ENCODE measurements at regions not wholly inside any gene's neighbourhood (a gene's known extent, or its start where the extent isn't known, plus 50 kb on each side); places are given as distances from the start of the nearest gene placed in this dataset.

DNA sequence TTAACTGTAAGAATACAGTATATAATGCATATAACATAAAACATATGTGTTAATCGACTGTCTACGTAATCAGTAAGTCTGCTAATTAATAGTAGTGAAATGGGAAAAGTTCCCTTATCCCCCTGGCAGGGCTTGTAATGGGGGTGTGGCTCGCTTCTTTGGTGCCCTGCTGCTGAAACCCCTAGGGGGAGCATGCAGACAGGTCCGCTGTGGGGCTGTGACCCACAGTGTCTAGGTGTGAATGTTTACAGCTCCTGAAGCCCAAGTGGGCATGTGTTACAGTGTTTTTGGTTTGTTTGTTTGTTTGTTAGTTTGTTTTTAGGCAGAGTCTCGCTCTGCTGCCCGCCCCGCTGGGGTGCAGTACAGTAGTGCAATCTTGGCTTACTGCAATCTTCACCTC lies 495.7 kb downstream of the SHISA9 start:
- DNase-seq = no peak

DNA sequence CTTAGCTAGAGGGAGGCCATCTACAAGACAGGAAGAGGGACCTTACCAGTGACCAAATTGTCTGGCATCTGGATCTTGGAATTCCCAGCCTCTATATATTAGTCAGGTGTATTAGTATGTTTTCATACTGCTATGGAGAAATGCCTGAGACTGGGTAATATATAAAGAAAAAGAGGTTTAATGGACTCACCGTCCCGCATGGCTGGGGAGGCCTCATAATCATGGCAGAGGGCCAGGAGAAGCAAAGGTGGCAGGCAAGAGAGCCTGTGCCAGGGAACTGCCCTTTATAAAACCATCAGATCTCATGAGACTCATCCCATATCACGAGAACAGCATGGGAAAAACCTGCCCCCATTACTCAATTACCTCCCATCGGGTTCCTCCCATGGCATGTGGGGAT lies 500.2 kb downstream of the SHISA9 start:
- no peak for DNase-seq

DNA sequence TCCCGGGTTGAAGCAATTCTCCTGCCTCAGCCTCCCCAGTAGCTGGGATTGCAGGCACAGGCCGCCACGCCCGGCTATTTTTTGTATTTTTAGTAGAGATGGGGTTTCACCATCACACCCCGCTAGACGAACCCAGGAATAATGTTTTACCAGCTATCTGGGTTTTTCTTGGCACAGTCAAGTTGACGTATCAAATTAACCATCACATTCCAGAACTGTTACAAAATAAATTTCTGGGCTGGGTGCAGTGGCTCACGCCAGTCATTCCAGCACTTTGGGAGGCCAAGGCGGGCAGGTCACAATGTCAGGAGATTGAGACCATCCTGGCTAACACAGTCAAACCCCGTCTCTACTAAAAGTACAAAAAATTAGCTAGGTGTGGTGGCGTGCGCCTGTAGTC lies 501.2 kb downstream of the SHISA9 start:
- DNase-seq = no peak

DNA sequence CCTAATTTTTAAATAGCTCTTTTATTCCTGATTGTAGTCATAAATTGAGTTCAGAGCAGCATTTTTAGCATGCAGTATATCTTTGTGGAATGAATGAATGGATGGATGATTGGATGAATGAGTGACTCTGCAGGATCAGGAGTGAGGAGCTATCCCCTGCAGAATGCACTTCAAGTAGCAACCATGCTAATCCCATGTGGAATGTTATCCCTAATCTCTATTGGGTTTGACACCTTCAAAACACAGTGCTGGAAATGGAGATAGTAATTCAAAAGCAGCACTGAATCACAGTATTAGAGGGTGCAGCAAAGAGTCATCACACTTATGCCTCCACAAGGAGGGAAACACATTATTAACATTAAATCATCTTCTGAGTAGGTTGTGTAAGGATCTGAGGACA lies 501.9 kb downstream of the SHISA9 start:
- DNase-seq = no peak

DNA sequence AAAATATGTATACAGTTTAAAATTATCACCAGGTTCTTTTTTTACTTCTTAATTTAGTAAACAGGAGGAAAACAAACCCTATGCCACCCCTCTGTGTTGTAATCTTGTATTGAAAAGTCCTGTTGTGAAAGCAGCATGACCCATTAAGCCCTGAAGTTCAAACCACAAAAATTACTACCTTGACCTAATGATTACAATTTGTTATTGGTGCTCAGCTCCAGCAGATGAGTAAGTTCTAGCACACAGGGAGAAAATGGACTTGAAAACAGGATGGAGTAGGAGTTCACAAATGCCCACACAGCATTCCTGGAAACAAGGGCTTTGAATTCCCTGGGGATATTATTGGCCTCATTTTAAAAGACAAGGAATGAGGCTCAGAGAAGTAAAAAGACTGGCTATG lies 505.8 kb upstream of the ERCC4 start:
- DNase-seq = no peak

DNA sequence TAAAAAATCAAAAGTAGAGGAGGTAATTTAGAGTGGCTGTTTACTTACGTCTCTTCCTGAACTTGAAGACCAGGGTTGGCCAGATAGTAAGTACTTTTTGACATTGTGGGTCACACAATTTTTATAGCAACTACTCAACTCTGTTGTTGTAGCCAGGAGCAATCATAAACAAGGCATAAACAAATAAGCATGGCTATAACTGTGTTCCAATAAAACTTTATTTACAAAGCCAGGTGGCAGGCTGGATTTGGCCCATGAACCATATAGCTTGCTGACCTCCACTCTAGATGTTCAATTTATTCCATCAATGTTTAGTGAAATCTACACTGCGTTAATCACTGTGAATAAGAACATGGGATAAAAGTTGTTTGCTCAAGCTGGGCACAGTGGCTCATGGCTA lies 500.4 kb upstream of the ERCC4 start:
- no peak for DNase-seq

DNA sequence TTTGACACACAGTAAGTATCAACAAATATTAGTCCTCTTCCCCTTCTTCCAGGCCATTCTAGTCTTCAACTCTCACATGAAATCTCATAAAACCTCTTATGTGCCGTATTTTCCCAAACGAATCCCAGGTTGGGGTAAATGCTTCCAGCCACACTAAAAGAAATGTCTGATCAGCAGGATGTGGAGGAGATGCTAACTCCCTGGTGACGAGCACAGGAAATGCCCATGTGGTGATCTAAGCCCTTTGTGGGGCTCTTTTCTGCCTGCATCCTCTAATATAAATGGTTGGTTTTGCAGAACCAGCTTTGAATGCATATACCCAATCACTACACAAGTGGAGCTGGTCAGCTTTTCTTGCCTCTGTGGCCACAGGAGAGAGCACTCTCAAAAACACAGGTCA lies 498.2 kb upstream of the ERCC4 start:
- no peak for DNase-seq

DNA sequence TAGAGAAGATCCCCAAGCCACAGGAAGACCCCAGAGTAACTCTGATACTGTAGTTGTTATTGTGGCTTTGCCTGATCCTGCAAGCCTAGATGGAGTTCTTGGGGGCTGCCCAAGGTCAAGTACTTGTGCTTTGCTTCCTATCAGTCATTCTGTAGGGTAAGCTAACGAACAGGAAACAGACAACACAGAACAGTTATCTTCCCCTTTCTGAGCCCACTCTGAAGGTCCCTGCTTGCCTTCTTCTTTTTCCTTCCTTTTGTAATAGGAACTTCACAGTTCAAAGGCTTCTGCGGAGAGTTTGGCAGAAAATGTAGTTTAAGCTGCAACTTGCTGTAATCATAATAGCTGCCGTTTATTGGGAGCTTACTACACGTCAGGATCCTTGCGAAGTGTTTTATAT lies 494.1 kb upstream of the ERCC4 start:
- no peak for DNase-seq

DNA sequence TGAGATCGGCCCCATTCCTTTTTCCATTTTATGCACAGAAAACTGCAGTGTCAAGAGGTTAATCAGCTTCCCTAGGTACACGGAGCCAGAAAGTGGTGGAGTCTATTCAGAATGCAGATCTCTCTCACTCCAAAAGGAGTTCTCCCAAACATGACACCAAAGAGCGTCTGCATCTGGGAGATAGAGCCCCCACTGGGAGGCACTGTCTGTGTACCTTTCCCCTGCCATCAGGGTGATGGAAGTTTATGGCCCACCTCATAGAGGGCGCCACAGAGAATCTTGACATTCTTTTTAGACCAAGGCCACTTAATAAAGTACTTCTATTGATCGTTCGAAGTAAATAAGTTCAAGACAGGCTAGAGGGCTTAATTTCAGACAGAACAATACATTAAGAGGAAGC lies 493.7 kb upstream of the ERCC4 start:
- DNase-seq = peak; percentile 7

DNA sequence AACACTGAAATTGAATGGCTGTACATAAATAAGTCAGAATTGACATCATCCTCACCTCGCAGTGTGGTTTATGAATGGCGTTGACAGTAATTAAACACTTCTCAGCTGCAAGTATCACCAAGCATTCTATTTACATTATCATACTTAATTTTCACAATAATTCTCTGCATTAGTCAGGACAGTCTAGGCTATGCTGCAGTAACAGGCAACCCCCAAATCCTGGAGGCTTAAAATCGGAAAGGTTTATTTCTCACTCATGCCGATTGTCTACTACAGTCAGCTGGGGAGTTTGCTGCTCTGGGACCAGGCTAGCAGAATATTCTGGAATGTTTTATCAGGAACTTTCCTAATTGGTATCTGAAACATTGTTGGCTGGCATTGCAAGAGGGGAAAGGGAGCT lies 493.2 kb upstream of the ERCC4 start:
- DNase-seq = no peak

DNA sequence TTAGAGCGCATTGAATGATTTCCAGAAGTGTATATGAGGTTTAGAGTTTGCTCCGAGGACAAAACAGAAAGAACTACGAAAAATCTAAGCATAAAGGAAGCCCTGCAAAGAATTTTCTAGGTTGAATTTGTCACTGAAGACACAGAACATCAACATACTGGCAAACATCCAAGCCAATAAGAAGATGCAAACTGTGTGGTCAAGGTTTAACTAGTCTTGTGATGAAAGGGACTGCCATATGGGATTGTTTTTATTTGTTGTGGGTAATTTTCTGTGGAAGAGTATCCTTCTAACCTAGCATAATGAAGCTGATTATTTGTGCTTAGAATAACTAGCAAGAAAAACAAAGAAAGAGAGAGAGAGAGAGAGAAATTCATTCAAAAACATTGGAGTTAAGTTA lies 492.0 kb upstream of the ERCC4 start:
- peak; percentile 6 for DNase-seq

DNA sequence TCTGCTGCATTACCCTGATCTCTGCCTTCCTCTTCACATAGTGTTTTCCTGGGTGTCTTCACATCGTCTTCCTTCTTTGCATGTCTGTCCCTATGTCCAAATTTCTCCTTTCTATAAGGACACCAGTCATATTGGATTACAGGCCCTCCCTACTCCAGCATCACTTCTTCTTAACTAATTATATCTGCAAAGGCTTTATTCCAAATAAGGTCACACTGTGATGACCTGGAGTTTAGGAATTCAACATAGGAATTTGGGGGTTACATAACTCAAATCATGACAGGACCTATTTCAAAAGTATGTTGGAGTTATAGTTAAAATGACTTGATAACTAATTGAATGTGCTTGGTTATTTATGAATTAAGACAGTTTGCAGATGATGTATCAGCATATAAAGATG lies 490.5 kb upstream of the ERCC4 start:
- no peak for DNase-seq

DNA sequence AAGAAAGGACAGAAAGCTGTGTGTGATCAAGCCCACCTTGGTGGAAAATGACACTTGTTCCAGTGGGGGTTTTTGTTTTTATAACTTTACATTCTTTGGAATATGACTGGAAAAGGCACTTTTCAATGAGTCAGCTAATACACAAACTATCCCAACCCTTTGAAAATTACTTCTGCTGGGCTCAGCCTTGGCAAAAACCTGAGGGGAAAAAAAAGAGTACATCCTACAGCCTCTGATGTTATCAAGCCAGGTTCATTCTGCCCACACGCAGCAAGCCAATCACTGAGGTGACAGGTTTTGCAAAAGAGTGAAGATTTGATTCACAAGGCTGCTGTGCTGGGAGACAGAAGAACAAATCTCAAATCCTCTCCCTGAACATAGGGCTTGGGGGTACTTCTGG lies 484.5 kb upstream of the ERCC4 start:
- no peak for DNase-seq

DNA sequence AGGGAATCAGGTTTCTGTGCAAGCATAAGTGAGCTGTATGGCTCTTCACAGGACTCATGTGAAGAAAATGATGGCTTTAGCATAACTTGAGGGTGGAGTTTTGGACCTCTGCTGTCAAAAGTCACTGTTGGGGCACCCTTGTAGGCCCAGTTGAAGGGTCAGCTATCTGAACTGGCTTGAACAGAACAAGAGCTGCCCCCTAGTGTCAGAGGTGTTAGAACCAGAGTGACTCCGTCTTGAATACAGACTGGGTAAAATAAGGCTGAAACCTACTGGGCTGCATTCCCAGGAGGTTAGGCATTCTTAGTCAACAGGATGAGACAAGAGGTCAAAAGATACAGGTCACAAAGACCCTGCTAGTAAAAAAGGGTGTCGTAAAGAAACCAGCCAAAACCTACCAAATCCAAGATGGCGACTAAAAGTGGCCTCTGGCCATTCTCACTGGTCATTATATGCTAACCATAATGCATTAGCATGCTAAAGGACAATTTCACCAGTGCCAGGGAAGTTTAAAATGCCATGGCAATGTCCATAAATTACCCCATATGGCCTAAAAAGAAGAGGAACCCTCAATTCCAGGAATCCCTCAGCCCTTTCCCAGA lies 484.0 kb upstream of the ERCC4 start:
- no peak for DNase-seq

DNA sequence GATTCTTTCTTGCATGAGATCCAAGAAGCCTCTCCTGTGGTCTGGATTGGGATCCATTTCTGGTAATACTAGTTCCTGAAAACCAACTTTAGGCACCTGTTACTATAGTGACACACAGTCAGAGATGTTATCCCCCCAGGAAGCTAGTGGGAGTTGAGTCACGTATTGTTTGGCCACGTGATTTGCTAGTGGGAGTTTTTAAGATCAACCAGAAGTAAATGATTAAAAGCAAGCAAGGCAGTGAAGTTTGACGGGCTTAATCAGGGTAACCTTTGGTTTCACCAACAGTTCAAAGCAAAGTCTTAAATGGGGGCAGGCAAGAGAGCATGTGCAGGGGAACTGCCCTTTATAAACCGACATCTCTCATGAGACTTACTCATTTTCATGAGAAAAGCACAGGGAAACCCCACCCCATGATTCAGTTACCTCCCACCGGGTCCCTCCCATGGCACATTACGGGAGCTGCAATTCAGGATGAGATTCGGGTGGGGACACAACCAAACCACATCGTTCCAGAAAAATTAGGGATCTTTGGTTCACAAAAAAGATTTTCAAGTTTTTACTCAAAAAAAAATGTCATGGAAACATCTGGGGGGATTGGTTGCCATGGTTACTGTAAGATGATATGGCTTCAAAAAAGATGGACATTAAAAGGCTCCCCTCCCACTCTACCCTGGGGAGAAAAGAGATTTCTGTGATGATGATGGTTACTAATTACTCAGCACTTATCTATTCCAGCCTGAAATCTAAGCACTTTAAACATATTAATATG lies 483.1 kb upstream of the ERCC4 start:
- no peak for DNase-seq

DNA sequence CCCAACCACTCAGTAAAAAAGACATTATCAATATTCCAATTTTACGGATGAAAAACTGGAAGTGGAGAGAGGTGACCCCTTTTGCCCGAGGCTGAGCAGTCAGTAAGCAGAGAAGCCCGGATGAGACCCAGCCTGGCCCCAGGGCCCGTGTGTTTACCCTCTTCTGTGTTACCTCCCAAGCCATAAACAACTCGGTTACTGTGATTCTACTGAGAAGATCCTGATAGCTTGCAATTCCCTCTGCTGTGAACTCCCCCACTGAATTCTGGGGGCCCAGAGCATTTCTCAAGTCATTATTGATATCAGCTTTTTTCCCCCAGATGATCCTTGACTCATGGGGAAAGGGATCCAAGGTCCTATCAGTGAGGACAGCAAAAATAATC lies 482.6 kb upstream of the ERCC4 start:
- no peak for DNase-seq

DNA sequence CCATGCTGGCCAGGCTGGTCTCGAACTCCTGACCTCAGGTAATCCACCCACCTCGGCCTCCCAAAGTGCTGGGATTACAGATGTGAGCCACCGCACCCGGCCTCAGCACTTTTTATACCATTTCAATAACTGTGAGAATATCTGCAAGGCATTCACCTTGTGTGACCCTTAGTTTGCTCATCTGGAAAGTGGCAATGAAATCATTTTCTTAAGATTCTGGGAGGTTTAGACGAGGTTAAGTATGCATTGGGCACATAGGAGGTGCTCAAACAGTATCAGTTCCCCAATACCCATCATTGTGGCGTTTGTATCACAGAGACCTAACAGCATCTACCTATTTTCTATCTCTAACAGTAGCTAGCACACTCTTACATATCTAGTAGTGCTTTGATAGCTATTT lies 481.9 kb upstream of the ERCC4 start:
- no peak for DNase-seq

DNA sequence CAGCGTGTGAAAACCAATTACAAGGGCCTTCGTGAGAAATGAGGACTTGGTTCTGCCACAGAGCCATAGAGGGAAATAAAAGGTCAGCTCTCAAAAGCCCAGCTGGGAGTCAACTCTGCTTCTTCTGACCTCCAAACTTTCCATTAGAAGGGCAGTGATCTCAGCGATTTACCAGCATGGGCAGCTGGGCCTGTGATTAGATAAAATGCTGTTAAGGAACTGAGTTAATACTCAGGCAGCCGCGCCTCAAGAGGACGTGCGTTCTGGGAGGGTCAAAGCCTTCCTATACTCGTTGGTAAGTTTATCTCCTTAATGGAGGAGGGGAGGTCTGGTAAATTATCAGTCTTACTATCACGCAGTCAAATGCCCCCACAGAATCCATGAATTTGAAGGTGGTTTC lies 480.2 kb upstream of the ERCC4 start:
- DNase-seq = no peak

DNA sequence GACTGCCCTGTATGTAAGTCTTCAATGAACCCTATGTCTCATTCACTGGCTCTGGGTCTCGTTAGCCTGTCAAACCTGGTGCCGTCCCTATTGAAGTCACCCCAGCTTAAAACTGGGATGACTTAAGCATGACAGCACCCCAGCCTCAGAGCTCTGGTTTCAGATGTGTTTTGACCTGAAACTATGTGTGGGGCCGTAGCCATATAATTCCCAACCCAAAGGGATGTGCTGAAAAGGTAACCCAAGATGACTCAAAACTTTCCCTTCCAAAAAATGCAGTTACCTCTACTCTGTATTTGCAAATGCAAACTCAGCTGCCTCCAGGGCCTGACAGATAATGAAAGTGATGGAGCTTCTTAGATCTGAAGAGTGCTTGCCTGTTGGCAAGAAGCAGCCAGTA lies 478.3 kb upstream of the ERCC4 start:
- no peak for DNase-seq

DNA sequence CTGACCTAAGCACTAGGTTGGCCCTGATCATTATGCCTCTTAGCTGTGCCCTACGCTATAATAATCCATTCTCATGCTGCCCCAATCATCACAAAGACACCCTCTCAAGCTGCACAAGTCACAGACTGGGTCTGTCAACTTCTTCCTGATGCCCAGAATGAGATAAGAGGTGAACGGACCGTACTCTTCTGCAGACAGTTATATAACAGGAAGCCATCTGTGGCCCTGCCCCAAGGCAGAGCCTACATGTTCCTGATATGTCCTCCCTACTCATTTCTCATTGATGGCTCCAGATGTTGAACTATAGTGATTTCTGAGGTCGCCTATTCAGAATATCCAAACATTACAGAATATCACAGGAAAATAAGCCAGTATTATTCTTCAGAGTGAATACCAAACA lies 471.6 kb upstream of the ERCC4 start:
- no peak for DNase-seq

DNA sequence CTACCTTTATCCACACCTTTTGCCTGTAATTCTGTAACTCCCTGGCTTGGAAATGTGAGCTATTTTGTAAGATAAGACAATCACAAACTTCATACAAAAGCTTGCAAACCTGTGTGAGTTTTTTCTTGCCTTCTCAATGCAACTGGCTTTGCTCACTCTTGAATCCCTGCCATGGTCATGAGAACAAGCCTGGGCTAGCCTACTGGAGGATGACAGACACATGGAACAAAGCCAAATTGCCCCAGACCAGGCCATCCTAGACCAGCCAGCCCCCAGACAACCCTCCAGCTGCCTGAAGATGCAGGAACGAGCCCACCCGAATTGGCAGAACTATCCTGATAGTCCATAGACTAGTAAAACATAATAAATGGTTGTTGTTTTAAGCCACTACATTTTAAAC lies 466.6 kb upstream of the ERCC4 start:
- peak; percentile 68 for DNase-seq

DNA sequence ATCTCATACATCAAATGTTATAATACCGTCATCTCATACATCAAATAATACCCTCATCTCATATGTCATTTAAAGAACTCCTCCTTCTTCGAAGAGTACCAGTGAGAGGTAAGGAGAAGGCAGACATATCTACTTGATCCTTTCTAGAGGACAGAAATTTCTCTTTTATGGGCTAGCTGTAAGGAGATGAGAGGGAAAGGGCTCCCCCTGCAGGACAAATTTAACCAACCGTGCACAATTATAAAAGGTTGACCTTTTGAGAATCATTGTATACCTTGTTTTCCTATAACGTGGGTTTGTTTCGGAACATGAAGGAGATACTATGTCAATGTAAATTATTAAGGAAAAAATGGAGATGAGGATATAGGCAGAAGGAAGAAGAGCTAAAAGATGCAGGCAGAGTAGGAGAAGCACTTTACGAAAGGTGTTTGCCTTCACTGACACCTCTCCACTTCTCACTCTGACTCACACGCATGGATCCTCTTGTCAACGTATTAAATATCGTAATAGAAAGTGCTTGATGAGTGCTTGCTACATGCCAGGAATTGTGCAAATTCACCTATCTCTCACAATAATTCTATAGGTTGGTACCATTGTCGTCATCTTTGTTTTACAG lies 465.9 kb upstream of the ERCC4 start:
- peak; percentile 59 for DNase-seq

DNA sequence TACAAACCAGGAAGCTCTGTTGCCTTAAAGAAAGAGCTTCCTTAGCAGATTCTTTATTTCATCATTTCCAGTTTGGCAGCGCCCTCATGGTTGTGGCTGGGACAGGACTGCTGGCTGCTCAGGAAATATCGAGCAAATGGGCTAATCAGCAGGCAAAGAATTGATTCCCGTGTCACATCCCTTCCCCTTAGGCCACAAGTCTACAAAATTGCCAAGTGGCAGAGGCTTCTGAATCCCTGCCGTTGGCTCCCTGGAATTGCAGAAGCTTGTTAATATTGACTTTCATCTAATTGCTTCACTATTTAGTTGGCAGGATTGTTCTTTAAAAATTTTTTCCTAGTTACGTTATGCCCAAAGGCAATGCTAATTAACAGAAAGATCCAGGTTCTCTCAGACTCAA lies 456.3 kb upstream of the ERCC4 start:
- DNase-seq = no peak

DNA sequence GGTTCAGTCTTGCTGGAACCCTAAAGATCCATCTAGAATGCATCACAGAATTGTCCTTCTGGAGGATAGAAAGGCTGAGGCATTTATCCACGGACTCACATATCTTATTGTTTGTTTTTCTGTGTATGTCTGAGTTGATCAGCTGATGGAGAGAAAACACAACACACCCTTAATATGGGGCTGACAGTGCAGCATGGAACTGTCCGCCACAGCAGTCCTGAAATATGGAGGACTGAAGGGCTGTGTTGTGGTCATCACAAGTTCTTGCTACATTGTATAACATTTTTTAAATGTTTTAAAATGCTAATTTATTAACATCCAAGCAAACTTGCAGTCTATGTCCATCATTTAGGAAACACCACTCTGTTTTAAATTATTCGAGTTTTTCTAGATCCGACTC lies 448.9 kb upstream of the ERCC4 start:
- DNase-seq = no peak

DNA sequence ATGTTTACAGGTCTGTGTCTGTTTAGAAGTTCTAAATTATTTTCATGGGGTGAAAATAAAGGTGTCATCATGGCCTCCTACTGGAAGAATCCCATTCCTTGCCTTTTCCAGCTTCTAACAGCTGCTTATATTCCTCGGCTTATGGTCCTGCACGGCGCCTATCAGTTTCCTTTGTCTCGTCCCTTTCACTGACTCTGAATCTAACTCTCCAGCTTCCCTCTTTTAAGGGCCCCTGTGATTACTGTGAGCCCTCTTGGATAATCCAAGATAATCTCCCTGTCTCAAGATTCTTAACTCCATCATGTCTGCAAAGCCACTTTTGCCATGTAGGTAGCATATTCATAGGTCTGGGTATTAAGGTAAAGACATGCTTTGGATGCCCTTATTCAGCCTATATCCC lies 441.0 kb upstream of the ERCC4 start:
- no peak for DNase-seq

Data from NCI-H69 (cell line).